Endodermal cell (in vitro differentiated cells): ENCODE measurements at regions not wholly inside any gene's neighbourhood (a gene's known extent, or its start where the extent isn't known, plus 50 kb on each side); places are given as distances from the start of the nearest gene placed in this dataset.
"Not testable (repeated sequence)": the region's sequence is repeated elsewhere in the genome, so short reads cannot be mapped to it uniquely, and the experiment has no call there.

Experiments used
- DNase-seq: peaks from one replicate; pipeline ENCODE4 v3.0.0-alpha.2; 2017
- H3K27ac ChIP-seq: 2 replicates; pipeline ENCODE4 v1.5.1; 2013; ENCODE audit warnings: mild to moderate bottlenecking, low read depth, low read length, moderate library complexity
- H3K27me3 ChIP-seq: 2 replicates; pipeline ENCODE4 v1.6.1; 2013; ENCODE audit warnings: mild to moderate bottlenecking, low read length, moderate library complexity; ENCODE audit not compliant: insufficient read depth, control insufficient read depth, poor library complexity, severe bottlenecking
- H3K36me3 ChIP-seq: 2 replicates; pipeline ENCODE4 v1.7.0; 2013; ENCODE audit warnings: mild to moderate bottlenecking, low read length, moderate library complexity; ENCODE audit not compliant: control insufficient read depth, insufficient read depth
- H3K4me1 ChIP-seq: one replicate; pipeline ENCODE4 v1.7.0; 2013; ENCODE audit warnings: low read length; ENCODE audit not compliant: control insufficient read depth, insufficient read depth
- H3K4me3 ChIP-seq: 2 replicates; pipeline ENCODE4 v1.5.1; 2013; ENCODE audit warnings: mild to moderate bottlenecking, low read length, moderate library complexity
- H3K9ac ChIP-seq: 2 replicates; pipeline ENCODE4 v1.6.1; 2013; ENCODE audit warnings: mild to moderate bottlenecking, low read length, moderate library complexity; ENCODE audit not compliant: poor library complexity, severe bottlenecking; ENCODE audit errors: extremely low read depth
- H3K9me3 ChIP-seq: 2 replicates; pipeline ENCODE4 v1.6.1; 2013; ENCODE audit warnings: mild to moderate bottlenecking, low read length, moderate library complexity; ENCODE audit not compliant: control insufficient read depth
- H3K27ac Mint-ChIP-seq: 2 replicates; pipeline ENCODE4 v1.8.0; 2020; ENCODE audit warnings: mixed read lengths
- H3K27me3 Mint-ChIP-seq: 2 replicates; pipeline ENCODE4 v1.8.0; 2021; ENCODE audit warnings: mild to moderate bottlenecking, mixed read lengths; ENCODE audit not compliant: insufficient read depth
- H3K36me3 Mint-ChIP-seq: 2 replicates; pipeline ENCODE4 v1.8.0; 2020; ENCODE audit warnings: low read depth, mixed read lengths
- H3K4me1 Mint-ChIP-seq: 2 replicates; pipeline ENCODE4 v1.8.0; 2020; ENCODE audit warnings: mixed read lengths
- H3K4me3 Mint-ChIP-seq: 2 replicates; pipeline ENCODE4 v1.8.0; 2020; ENCODE audit warnings: mild to moderate bottlenecking, moderate library complexity, mixed read lengths
- H3K9me3 Mint-ChIP-seq: 2 replicates; pipeline ENCODE4 v1.8.0; 2020; ENCODE audit warnings: mild to moderate bottlenecking, mixed read lengths
- CTCF ChIP-seq: fragments of 200-600 bp; sonication (generic); conservative IDR thresholded peaks from 2 replicates; pipeline ENCODE4 v1.5.0; 2021; ENCODE audit warnings: antibody characterized with exemption, mild to moderate bottlenecking
- WGBS, 2 experiments: methylation state at CpG; one replicate each; pipeline versions ENCODE4 v1.1.5 to v1.1.7; 2013; ENCODE audit warnings: missing lambda C conversion rate in 2 of 2, mixed read lengths in 1 of 2; ENCODE audit not compliant: insufficient coverage in 1 of 2, insufficient read length in 1 of 2; 5-methylcytosine and 5-hydroxymethylcytosine counted together

GRCh38 chr22:25335276-25335675 lies 115.8 kb downstream of the CRYBB2 start:
- not testable (repeated sequence) for H3K27ac ChIP-seq, H3K27me3 Mint-ChIP-seq, H3K4me1 ChIP-seq, H3K36me3 Mint-ChIP-seq, H3K9me3 ChIP-seq, H3K4me3 ChIP-seq, H3K36me3 ChIP-seq, H3K9me3 Mint-ChIP-seq, H3K4me3 Mint-ChIP-seq, H3K9ac ChIP-seq, DNase-seq, H3K27ac Mint-ChIP-seq, H3K4me1 Mint-ChIP-seq, H3K27me3 ChIP-seq
- WGBS, 2 experiments: 90 to 96% methylated on average over 3 to 4 of the region's 4 CpGs

GRCh38 chr22:25340536-25340935 lies 121.1 kb downstream of the CRYBB2 start:
- H3K4me3 Mint-ChIP-seq, H3K9me3 ChIP-seq, DNase-seq, H3K27me3 Mint-ChIP-seq, H3K27me3 ChIP-seq, H3K27ac ChIP-seq, H3K4me1 Mint-ChIP-seq, H3K36me3 ChIP-seq, H3K36me3 Mint-ChIP-seq, H3K27ac Mint-ChIP-seq, H3K4me3 ChIP-seq, H3K9ac ChIP-seq, H3K4me1 ChIP-seq: not testable (repeated sequence)
- 86 to 100% methylated on average over 1 to 4 of the region's 5 CpGs for WGBS, 2 experiments
- H3K9me3 Mint-ChIP-seq: peaks cover 31% of the 10 kb centered on the region

GRCh38 chr22:25344366-25344765 lies 124.9 kb downstream of the CRYBB2 start:
- H3K27ac Mint-ChIP-seq, H3K27me3 ChIP-seq, H3K36me3 ChIP-seq, H3K9ac ChIP-seq, H3K9me3 ChIP-seq, H3K4me1 ChIP-seq, H3K27me3 Mint-ChIP-seq, DNase-seq, H3K4me1 Mint-ChIP-seq, H3K4me3 ChIP-seq, H3K4me3 Mint-ChIP-seq, H3K27ac ChIP-seq: not testable (repeated sequence)
- H3K36me3 Mint-ChIP-seq: peaks cover 32% of the 10 kb centered on the region
- 85 to 88% methylated on average over 8 to 10 of the region's 10 CpGs for WGBS, 2 experiments
- peaks cover 50% of the 10 kb centered on the region for H3K9me3 Mint-ChIP-seq

GRCh38 chr22:25346859-25347751 lies 127.7 kb downstream of the CRYBB2 start:
- DNase-seq: no peak
- H3K9me3 Mint-ChIP-seq: peaks cover 36% of the 10 kb centered on the region
- H3K27ac Mint-ChIP-seq: no peak overlapping the region
- H3K4me1 Mint-ChIP-seq: no peaks in the 10 kb centered on the region
- H3K9me3 ChIP-seq: no peaks in the 10 kb centered on the region
- no peak overlapping the region for H3K27ac ChIP-seq
- TF ChIP-seq CTCF: no peak
- no peak overlapping the region for H3K4me3 ChIP-seq
- WGBS, 2 experiments: 91 to 99% methylated on average over 18 to 29 of the region's 29 CpGs
- H3K27me3 ChIP-seq: no peaks in the 10 kb centered on the region
- no peak overlapping the region for H3K9ac ChIP-seq
- H3K4me3 Mint-ChIP-seq: no peak overlapping the region
- H3K36me3 ChIP-seq: peaks cover 10% of the 10 kb centered on the region
- no peaks in the 10 kb centered on the region for H3K4me1 ChIP-seq
- H3K27me3 Mint-ChIP-seq: peaks cover 2% of the 10 kb centered on the region
- H3K36me3 Mint-ChIP-seq: peaks cover 47% of the 10 kb centered on the region
